Spleen (tissue), 11 donors: ENCODE measurements at regions not wholly inside any gene's neighbourhood (a gene's known extent, or its start where the extent isn't known, plus 50 kb on each side); places are given as distances from the start of the nearest gene placed in this dataset.

ENCODE experiments used
- DNase-seq: peaks from one replicate; pipeline ENCODE4 v3.0.0-alpha.2; 2020
- H3K27ac ChIP-seq, 8 donors: fragments of 200-600 bp; sonication (generic) in 7 of 8; 1 replicate in 4 of 8; 2 replicates in 4 of 8; pipeline versions ENCODE4 v1.5.0 to v1.8.0; 2016 to 2021; ENCODE audit warnings: inconsistent platforms in 4 of 8, mild to moderate bottlenecking in 4 of 8, moderate library complexity in 1 of 8
- H3K27me3 ChIP-seq, 7 donors: fragments of 200-600 bp; sonication (generic) in 6 of 7; replicated peaks in 1 of 7; 1 replicate in 4 of 7; 2 replicates in 3 of 7; pipeline versions ENCODE4 v1.5.0 to v1.8.0; 2016 to 2021; ENCODE audit warnings: inconsistent platforms in 3 of 7, mild to moderate bottlenecking in 1 of 7
- H3K36me3 ChIP-seq, 6 donors: fragments of 200-600 bp; sonication (generic) in 5 of 6; 1 replicate in 4 of 6; 2 replicates in 2 of 6; pipeline versions ENCODE4 v1.5.0 to v1.8.0; 2016 to 2021; ENCODE audit warnings: inconsistent platforms in 2 of 6
- H3K4me1 ChIP-seq, 6 donors: fragments of 200-600 bp; sonication (generic) in 5 of 6; 1 replicate in 3 of 6; 2 replicates in 3 of 6; pipeline versions ENCODE4 v1.5.0 to v1.8.0; 2016 to 2021; ENCODE audit warnings: inconsistent platforms in 3 of 6
- H3K4me3 ChIP-seq, 8 donors: fragments of 200-600 bp; sonication (generic) in 7 of 8; 1 replicate in 4 of 8; 2 replicates in 4 of 8; pipeline versions ENCODE4 v1.5.0 to v1.8.0; 2016 to 2021; ENCODE audit warnings: inconsistent platforms in 4 of 8, mild to moderate bottlenecking in 4 of 8, moderate library complexity in 2 of 8
- H3K9me3 ChIP-seq, 8 donors: fragments of 200-600 bp; sonication (generic) in 7 of 8; 1 replicate in 4 of 8; 2 replicates in 4 of 8; pipeline versions ENCODE4 v1.5.0 to v1.8.0; 2016 to 2021; ENCODE audit warnings: inconsistent platforms in 4 of 8
- POLR2A ChIP-seq, 3 donors: fragments of 450-650 bp; IDR thresholded peaks; one replicate each; pipeline ENCODE4 v1.5.1; 2017; ENCODE audit warnings: antibody characterized with exemption in 3 of 3, mild to moderate bottlenecking in 1 of 3
- POLR2AphosphoS5 ChIP-seq, 3 donors: sonication (generic); formaldehyde crosslinking; IDR thresholded peaks; one replicate each; pipeline ENCODE4 v1.5.1; 2017; ENCODE audit warnings: antibody characterized with exemption in 3 of 3
- WGBS, 5 donors: extraction: QIAGEN DNeasy Blood & Tissue Kit in 3 of 5; methylation state at CpG; one replicate each; pipeline versions ENCODE4 v1.1.5 to v1.1.7; 2013 to 2018; 5-methylcytosine and 5-hydroxymethylcytosine counted together
- intact Hi-C: fragments of 100-400 bp; cut with DNase I; formaldehyde crosslinking; loops from one replicate; pipeline ENCODE4 v1.15.0; 2023; ENCODE audit warnings: low total_unique reads
- TF ChIP-seq, protein P1 (sequence below), 11 experiments: fragments of 200-600 bp in 7 of 11; fragments of 450-650 bp in 4 of 11; sonication (generic) in 4 of 11; IDR thresholded peaks in 8 of 11; conservative IDR thresholded peaks in 3 of 11; 1 replicate in 7 of 11; 2 replicates in 4 of 11; pipeline versions ENCODE4 v1.4.0 to v1.8.0; 2016 to 2021; ENCODE audit warnings: antibody characterized with exemption in 11 of 11, inconsistent platforms in 4 of 11, mild to moderate bottlenecking in 1 of 11
- donor health status: healthy with polysubstance abuse.
- donor health status: DM: no; HTN: no; CAD: no; lungs with moderate emphysema.
- donor health status: DM: no; HTN: no; CAD: no.
- donor health status: Bipolar disorder and iron deficiency.
- donor health status: healthy.
- donor health status: DM: no; HTN: no; CAD: no.
- donor health status: DM: yes; HTN: yes; CAD: no.

DNA sequence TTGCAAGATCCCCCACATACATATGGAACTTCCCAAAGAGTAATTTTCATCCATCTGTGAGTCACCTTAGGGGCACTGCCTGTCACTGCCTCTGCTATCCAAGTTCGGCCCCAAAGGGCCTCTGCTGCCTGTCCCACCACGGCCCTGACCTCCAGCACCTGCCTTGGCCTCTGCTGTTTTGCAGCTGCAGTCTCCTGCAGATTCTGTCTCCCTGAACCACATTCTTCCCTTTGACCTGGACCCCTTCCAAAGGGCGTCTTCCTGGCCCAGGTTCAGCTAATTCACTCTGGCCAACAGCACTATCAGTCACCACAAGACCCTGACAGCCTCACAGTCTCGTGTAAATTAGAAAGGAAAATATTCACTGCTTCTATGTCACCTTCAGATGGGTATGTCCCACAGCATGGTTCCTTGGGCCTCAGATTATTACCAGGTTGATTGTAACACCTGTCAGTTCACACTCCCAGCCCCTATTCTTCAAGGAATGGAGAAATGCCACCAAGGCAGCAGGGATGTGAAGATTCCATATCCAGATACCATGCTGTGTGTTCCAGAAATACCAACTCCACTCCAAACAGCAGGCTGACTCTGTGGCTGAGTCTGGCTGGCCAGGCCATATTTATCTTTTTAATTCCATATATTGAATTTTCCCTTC lies 479.3 kb downstream of the ARHGEF28 start:
- DNase-seq: no peak

GRCh38 chr5:74103131-74104023 lies 477.4 kb downstream of the ARHGEF28 start:
- Histone ChIP-seq H3K27me3 (no peaks in the 10 kb centered on the region), H3K9me3 (peaks cover 0 to 13% (median 6%) of the 10 kb centered on the region in 8 donors), H3K4me1 (peaks cover 0 to 4% (median 0%) of the 10 kb centered on the region in 6 donors), H3K36me3 (no peaks in the 10 kb centered on the region), H3K4me3 (peak overlapping the region in 1 of 8 donors; percentile 49), H3K27ac (peak overlapping the region in 5 of 8 donors; percentile 14 to 69 (median 63))
- DNase-seq: no peak
- TF ChIP-seq, protein P1, sequence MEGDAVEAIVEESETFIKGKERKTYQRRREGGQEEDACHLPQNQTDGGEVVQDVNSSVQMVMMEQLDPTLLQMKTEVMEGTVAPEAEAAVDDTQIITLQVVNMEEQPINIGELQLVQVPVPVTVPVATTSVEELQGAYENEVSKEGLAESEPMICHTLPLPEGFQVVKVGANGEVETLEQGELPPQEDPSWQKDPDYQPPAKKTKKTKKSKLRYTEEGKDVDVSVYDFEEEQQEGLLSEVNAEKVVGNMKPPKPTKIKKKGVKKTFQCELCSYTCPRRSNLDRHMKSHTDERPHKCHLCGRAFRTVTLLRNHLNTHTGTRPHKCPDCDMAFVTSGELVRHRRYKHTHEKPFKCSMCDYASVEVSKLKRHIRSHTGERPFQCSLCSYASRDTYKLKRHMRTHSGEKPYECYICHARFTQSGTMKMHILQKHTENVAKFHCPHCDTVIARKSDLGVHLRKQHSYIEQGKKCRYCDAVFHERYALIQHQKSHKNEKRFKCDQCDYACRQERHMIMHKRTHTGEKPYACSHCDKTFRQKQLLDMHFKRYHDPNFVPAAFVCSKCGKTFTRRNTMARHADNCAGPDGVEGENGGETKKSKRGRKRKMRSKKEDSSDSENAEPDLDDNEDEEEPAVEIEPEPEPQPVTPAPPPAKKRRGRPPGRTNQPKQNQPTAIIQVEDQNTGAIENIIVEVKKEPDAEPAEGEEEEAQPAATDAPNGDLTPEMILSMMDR (IDR thresholded peaks at IDR 0.05 in 8 of 11, conservative IDR thresholded peaks at IDR 0.05 in 3 of 11): no peak
- TF ChIP-seq POLR2AphosphoS5 (IDR thresholded peaks at IDR 0.05) (no peak), POLR2A (IDR thresholded peaks at IDR 0.05) (no peak)
- 63 to 79% (median 67%) methylated on average over 15 of the region's 15 CpGs for WGBS, 5 donors
- intact Hi-C loops: no loop called here

More for the DNA sequence above, 479.3 kb downstream of the ARHGEF28 start:
- peak overlapping the region in 5 of 8 donors; percentile 3 to 69 (median 25) for H3K27ac ChIP-seq
- H3K27me3 ChIP-seq: no peaks in the 10 kb centered on the region
- H3K9me3 ChIP-seq: no peaks in the 10 kb centered on the region
- intact Hi-C loops: no loop called here
- no peaks in the 10 kb centered on the region for H3K36me3 ChIP-seq
- H3K4me3 ChIP-seq: no peak overlapping the region
- TF ChIP-seq POLR2A (IDR thresholded peaks at IDR 0.05): no peak
- peak in 1 of 3 donors; percentile 60 for TF ChIP-seq POLR2AphosphoS5 (IDR thresholded peaks at IDR 0.05)
- TF ChIP-seq, protein P1 (IDR thresholded peaks at IDR 0.05 in 8 of 11, conservative IDR thresholded peaks at IDR 0.05 in 3 of 11): no peak
- 42 to 67% (median 51%) methylated on average over 4 of the region's 4 CpGs for WGBS, 5 donors
- peaks cover 0 to 4% (median 0%) of the 10 kb centered on the region in 6 donors for H3K4me1 ChIP-seq

DNA sequence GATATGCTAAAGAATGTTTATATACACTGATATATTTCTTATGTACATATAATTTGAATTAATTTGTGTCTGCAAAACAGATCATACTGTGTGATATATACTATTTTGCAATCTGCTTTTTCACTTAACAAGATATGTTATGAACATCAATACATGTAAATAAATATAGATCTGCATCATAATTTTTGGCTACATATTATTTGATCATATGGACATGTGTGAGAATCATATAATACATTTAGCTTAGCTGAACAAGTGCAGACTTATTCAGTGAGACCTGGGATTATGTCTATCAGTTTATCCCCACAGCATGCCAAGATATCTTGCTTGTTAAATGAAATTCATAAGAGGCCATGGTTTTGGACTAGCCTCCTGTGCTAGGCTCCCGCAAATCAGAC lies 474.3 kb downstream of the ARHGEF28 start:
- H3K9me3 ChIP-seq: peaks cover 0 to 13% (median 6%) of the 10 kb centered on the region in 8 donors
- WGBS, 5 donors: 78 to 97% (median 91%) methylated on average over 1 of the region's 1 CpG
- H3K4me1 ChIP-seq: peaks cover 0 to 14% (median 0%) of the 10 kb centered on the region in 6 donors
- H3K27me3 ChIP-seq: no peaks in the 10 kb centered on the region
- DNase-seq: no peak
- intact Hi-C loops: no loop called here
- H3K4me3 ChIP-seq: peak overlapping the region in 1 of 8 donors; percentile 30
- H3K27ac ChIP-seq: peak overlapping the region in 2 of 8 donors; percentile 63 to 66
- no peaks in the 10 kb centered on the region for H3K36me3 ChIP-seq
- TF ChIP-seq POLR2A (IDR thresholded peaks at IDR 0.05): no peak
- no peak for TF ChIP-seq POLR2AphosphoS5 (IDR thresholded peaks at IDR 0.05)
- TF ChIP-seq, protein P1 (IDR thresholded peaks at IDR 0.05 in 8 of 11, conservative IDR thresholded peaks at IDR 0.05 in 3 of 11): no peak
